H1 (cell line): ENCODE measurements at regions not wholly inside any gene's neighbourhood (a gene's known extent, or its start where the extent isn't known, plus 50 kb on each side); places are given as distances from the start of the nearest gene placed in this dataset.

ENCODE experiments used
- BACH1 ChIP-seq: IDR thresholded peaks from 2 replicates; pipeline ENCODE4 v1.6.1; 2012; ENCODE audit warnings: low read length, improper control_type of control experiment
- BCL11A ChIP-seq, 2 experiments: IDR thresholded peaks; one replicate each; pipeline ENCODE4 v1.6.1; 2011; ENCODE audit warnings: low read depth in 2 of 2, low read length in 2 of 2, mild to moderate bottlenecking in 2 of 2
- CHD1 ChIP-seq: IDR thresholded peaks from 2 replicates; pipeline ENCODE4 v1.6.1; 2012; ENCODE audit warnings: low read depth, low read length, improper control_type of control experiment
- CHD7 ChIP-seq: fragments of 300-600 bp; sonication (generic); IDR thresholded peaks from 2 replicates; pipeline ENCODE4 v1.7.1; 2012; ENCODE audit warnings: low read length, moderate library complexity, mild to moderate bottlenecking, inconsistent platforms; ENCODE audit not compliant: insufficient replicate concordance
- EZH2 ChIP-seq: fragments of 200-600 bp; sonication (generic); IDR thresholded peaks from 2 replicates; pipeline ENCODE4 v1.7.1; 2012; ENCODE audit warnings: low read depth, mild to moderate bottlenecking, moderate library complexity, low read length, inconsistent platforms; ENCODE audit not compliant: severe bottlenecking
- JUND ChIP-seq: IDR thresholded peaks from 2 replicates; pipeline ENCODE4 v1.6.1; 2011; ENCODE audit warnings: mild to moderate bottlenecking, improper control_type of control experiment, low read length
- KDM5A ChIP-seq: fragments of 200-600 bp; IDR thresholded peaks from 2 replicates; pipeline ENCODE4 v1.7.1; 2012; ENCODE audit warnings: mild to moderate bottlenecking, low read length, inconsistent platforms, mixed read lengths
- MAFK ChIP-seq: IDR thresholded peaks from 2 replicates; pipeline ENCODE4 v1.6.1; 2012; ENCODE audit warnings: low read depth, mild to moderate bottlenecking, improper control_type of control experiment, low read length
- PHF8 ChIP-seq: fragments of 200-600 bp; sonication (generic); conservative IDR thresholded peaks from 2 replicates; pipeline ENCODE4 v1.7.1; 2012; ENCODE audit warnings: low read depth, mild to moderate bottlenecking, inconsistent platforms, low read length, moderate library complexity
- SIRT6 ChIP-seq: IDR thresholded peaks from one replicate; pipeline ENCODE4 v1.7.1; 2012; ENCODE audit warnings: low read length, inconsistent platforms
- SP2 ChIP-seq: IDR thresholded peaks from 2 replicates; pipeline ENCODE4 v1.6.1; 2012; ENCODE audit warnings: mild to moderate bottlenecking, low read length, inconsistent platforms
- YY1 ChIP-seq: IDR thresholded peaks from 2 replicates; pipeline ENCODE4 v1.6.1; 2011; ENCODE audit warnings: low read depth, mild to moderate bottlenecking, low read length

GRCh38 chr5:168140241-168140640 is 151.2 kb upstream of the WWC1 start (continued):
- TF ChIP-seq CHD7 (no peak), PHF8 (no peak), BCL11A (IDR thresholded peaks at IDR 0.05; ENCODE audit: low read depth in 2 of 2, low read length in 2 of 2) (no peak), MAFK (no peak), SP2 (no peak), KDM5A (no peak), CHD1 (no peak), SIRT6 (no peak), EZH2 (no peak), JUND (no peak), BACH1 (no peak), YY1 (no peak)
- TF ChIP-seq, all 59 proteins: peak for 0
